ENCODE measurements at regions not wholly inside any gene's neighbourhood (a gene's known extent, or its start where the extent isn't known, plus 50 kb on each side); places are given as distances from the start of the nearest gene placed in this dataset.
A peak's percentile ranks its signal among the peaks of the same experiment; 100 is the strongest.
"Not testable (repeated sequence)": the region's sequence is repeated elsewhere in the genome, so short reads cannot be mapped to it uniquely, and the experiment has no call there.

DNA sequence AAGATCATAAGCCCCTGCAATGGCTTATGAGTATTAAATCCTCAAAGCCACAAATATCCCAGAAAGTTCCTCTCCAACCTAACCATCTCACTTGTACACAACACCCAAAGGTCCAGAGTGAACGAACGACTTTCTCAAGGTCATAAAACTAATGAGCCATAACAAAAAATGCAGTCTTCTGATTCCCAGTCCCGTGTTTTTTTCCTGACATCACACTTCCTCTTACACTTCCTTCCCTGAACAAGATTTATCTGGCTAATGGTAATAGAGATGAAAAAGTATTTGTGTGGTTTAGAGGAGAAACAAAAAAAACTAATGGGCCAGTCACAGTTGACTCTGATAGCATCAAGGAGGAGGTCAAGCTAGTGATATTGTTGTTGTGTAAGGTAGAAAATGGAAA lies 99.5 kb upstream of the KLHL13 start:
- no peak for DNase-seq

DNA sequence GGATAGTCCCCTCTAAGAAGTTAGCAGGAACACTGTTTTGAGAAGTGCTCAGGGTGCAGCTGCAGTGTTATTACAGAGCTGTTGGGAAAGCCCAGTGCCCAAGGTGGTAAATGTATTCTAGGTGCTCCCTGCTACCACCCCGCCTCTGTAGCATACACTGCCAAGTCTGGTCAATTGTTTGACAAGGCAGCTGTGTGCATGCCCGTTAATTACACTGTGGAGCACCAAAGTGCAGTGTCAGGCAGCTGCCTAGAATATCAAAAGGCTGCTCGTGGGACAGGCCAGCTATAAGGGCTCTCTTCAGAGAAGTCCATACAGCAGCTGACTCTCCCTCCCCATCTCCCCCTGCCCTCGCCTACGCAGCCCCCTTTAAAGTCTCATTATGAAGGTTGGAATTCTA lies 99.9 kb upstream of the KLHL13 start:
- no peak for DNase-seq

DNA sequence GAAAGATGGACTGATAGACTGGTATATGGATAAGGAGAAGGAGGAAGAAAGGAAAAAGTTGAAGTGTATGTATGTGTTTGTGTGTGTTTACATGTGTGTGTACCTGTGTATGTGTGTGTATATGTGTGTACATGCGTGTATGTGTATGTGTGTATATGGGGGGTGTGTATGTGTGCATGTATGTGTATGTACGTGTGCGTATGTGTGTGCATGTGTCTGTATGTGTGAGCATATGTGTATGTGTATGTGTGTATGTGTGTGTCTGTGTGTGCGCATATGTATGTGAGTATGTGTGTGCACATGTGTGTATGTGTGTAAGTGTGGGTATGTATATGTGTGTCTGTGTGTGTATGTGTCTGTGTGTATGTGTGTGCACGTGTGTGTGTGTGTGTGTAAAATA lies 101.5 kb upstream of the KLHL13 start:
- no peak for DNase-seq

DNA sequence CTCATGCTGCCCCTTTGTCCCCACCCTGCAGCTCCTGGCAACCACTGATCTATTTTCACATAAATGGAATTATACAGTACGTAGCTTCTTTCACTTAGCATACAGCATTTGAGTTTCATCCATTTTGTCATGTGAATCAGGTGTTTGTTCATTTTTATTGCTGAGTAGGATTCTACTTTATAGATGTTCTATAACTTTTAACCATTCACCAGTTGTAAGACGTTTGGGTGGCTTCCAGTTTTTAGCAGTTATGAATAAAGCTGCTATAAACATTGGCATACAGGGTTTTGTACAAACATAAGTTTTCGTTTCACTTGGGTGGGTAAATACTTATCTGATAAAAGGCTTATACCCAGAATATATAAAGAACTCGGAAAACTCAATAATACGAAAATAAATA lies 102.3 kb upstream of the KLHL13 start:
- no peak for DNase-seq

DNA sequence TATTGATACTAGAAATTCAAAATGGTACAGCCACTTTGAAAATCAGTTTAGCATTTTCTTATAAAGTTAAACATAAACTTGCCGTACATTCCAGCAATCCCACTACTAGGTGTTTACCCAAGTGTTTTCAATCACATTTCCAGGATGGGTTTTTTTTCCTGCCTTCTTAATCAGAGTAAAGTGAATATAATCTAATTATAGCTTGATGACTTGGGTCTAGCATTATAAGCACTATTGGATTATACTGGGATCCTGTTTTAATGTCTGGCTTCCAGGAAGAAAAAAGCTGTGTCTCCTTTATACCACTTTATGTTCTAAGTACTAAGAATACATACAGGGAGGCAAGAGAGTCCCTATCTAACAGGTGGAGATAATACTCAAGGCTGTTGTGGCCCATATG lies 103.3 kb upstream of the KLHL13 start:
- DNase-seq, result no peak

DNA sequence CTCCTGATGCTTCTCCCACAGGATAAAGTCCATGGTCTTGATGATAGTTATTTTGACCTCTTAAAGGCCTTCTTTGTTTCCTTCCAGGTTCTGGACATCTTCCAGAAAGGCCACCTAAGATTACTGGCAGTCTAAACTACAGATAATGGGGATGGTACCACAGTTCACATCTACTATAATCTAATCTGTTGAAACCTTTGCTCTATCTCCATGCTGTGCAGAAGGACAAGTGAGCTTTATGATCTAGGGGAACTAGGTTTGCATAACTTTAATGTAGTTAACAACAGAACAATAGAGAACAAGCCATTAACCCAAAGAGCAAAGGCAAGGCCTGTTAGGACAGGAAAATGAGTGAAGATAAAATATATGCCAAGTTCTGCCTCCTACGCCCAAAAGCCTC lies 103.9 kb upstream of the KLHL13 start:
- no peak for DNase-seq

DNA sequence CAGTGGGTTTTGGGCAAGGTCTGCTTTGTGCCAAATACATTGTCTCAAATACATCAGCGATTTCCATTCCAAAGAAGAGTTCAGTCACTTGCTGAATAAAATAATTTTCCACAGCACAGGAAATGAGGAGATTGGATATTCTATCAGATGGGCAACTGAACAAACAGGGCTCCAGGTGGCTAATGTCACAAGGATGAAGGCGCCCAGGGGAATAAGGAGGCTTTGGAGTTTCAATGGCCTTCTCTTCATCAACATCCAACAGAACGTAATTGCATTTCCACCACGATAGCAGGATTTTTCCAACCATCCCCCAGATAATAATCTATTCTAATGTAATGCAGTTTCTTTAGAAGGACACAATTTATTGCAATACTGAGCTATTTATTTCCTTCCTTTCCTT lies 104.7 kb upstream of the KLHL13 start:
- DNase-seq, result no peak

DNA sequence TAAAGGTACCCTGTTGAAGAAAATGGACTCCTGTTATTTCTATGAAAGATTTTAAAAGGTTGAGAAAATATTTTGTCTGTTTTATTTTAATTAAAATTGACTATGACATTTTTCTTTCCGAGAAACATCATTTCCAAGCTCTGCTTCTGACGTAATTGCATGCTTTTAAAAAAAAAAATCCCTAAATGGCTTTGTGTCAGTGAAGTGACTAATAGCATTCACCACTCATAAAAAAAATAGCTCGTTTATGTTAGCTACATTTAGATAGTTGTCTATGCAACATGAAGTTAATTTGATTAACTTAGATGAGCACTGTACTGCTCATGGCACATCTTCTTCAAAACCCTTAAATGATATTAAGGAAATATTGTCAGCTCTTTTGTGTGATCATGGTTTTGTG lies 105.1 kb upstream of the KLHL13 start:
- DNase-seq, result no peak

DNA sequence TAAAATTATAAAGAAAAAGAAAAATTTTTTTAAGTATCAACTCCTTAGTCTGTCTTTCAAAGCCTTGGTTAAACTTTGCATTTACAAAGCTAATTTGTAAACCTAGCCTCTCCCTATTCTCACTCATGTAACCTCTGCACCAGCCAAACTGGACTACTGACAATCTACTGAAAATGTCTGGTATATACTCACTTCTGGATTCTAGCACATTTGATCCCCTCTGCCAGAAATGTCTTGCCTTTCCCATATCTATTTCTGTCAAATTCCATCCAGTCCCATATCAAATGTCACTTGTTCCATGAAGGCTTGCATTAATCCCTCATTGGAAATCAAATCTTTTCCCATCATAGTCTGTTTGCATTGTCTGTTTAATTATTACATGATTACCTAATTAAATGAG lies 105.8 kb upstream of the KLHL13 start:
- no peak for DNase-seq

DNA sequence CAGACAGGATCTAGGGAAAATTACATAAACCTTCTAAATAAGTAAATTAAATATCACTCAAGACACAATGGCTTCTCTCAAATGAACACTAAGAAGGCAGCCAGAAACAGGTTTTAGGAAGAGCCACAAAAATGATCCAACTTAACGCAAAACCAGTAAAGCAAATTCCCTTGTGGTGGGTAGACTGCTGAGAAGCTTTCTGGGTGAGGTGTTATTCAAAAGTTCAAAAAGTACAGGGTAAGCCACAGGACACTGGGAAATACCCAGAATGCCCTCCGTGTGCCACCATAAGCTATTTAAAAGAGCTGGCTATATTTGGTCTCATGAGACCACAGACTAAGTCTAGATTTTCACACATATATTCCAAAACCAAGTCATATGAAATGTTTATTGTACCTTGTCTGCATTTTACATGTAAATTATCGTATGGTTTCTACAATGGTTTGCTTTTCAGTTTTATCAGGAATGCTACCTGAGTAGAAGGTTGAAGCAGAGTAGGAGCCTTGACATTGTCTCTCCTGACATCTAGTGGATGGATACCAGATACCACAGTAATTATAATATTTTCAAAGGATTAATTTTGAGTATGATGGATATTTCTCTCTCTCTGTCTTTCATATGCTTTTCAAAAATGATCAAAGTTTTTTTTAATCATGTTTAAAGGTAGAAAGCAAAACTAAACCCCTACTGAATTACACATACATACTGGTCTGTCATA lies 109.3 kb upstream of the KLHL13 start:
- DNase-seq, result no peak

DNA sequence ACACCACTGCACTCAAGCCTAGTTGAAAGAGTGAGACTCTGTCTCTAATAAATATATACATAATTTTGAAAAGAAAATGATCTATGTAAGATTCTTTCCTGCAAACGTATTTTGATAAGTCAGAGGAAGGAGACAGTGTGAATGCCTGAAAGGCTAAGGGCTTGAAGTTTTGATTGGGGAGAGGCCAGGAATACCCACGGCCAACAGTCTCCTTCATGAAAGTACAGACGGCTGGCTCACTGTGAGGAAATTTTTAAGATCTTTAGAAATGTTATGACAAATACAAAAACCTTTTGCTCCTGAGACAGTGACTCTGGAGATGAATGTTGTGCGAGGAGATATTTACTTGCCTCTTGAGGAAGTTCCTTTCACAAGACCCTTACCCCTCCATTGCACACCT lies 111.4 kb upstream of the KLHL13 start:
- DNase-seq, result no peak

DNA sequence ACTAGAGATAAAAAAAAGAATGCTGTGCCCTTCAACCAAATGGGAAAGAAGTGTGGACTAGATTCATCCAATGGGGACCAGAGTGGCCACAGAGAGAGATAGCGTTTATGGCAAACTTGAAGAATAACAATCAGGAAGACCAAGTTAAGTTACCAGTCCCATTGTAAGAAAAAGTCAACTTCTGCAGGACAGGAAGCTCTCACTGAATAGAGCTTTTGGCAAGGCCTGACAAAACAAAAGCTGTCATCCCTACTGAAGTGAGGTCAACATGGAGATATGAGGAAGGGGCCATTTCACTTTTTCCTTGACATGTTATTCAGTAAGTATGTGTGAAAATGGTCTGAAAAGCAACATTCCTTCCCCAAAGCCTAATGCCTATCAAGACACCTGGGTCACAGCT lies 111.8 kb upstream of the KLHL13 start:
- no peak for DNase-seq

DNA sequence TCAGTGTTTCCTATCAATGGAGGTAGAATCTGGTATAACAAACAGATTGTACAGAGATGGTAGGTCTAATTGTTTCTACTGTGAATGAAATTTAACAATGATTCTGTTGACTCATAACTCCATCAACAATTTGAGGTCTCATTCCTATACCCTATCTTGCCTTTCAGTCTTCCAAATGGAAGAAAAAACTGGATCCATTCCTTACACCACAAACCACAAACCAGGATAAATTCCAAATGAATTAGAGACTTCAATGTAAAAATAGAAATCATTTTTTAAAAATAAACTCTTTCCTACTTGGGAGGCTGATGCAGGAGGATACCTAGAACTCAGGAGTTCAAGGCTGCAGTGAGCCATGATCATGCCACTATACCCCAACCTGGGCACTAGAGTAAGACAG lies 114.4 kb upstream of the WDR44 start:
- no peak for DNase-seq

DNA sequence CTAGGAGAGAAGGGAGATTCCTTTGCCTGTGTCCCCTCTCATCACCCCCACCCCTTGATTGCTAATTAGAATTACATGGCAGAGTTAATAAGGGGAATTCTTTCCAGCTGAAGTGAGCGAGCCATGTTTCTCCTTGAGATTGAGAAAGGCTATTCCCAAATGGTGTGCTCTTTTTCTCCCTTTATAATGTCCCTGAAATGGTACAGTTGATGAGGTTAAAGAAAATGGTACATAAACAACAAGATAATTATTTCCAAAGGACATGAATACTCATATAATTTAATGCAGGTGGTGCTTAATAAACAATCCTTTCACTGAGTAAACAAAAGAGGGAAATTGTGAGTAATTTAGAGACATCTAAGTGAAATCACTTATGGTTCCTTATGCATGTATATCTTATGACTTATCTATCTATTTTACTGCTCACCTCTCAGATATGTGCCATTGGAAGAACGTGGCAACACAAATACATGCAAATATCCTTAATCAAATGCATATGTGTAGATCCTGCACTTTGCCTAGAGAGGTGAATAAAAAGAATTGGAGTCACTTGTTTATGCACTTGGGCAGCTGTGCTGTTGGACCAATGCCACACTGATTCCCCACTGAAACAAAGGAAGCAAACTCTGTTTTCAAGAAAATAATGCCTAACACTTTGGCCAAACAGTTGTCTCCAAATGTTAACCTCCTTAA lies 106.6 kb upstream of the WDR44 start:
- no peak for DNase-seq

DNA sequence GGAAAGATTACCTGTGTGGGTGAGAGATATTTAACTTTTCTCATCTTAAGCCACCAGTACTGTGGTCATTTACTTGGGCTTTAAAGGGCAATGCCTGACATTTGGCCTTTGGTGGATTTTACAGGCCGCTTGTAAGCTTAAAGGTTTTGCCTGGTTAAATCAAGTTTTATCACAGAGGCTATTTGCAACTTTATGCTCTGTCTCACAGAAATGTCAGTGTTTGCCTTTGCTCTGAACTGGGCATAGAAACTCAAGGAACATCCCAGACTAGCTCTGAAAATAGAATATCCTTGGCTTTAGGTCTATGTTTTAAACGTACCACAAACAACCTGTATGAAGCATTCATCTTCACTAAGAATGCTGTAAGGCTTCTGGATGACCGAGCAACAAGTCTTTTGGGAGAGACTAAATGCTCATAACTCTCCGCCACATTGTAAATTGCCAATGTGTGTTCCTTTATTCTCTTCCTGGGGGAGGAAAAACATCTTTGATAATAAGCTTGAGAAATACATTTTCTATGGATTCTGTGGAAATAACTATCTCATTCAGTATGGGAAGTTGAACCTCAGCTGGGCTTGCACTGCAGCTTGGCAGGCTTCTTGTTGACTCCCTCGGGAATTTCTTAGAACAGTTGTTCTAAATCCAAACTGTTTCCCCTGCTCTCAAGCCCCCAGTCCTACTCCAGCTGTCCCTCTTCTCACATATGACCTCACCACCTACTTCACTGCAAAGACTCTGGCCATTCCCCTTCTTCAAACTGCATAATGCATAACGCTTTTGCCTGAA lies 105.8 kb upstream of the WDR44 start:
- no peak for DNase-seq

DNA sequence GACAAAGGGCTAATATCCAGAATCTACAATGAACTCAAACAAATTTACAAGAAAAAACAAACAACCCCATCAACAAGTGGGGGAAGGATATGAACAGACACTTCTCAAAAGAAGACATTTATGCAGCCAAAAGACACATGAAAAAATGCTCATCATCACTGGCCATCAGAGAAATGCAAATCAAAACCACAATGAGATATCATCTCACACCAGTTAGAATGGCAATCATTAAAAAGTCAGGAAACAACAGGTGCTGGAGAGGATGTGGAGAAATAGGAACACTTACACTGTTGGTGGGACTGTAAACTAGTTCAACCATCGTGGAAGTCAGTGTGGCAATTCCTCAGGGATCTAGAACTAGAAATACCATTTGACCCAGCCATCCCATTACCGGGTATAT lies 98.9 kb upstream of the WDR44 start:
- DNase-seq, result not testable (repeated sequence)

DNA sequence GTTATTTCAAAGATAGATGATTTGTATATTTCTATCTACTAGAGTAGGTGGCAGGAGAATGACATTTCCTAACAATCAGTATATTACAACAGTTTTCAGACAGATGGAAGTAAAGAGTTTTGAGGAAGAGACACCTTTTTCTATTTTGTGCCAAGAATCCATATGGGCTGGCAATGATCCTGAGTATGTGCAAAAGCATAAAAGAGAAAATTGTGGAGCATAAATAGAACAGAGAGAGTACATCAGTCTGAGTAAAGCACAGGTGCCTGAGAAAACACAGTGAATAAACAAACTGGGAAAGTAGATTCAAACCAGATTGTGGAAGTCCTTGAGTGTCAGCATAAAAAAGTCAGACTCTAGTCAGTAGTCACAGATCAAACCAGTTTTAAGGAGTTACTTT lies 96.8 kb upstream of the WDR44 start:
- no peak for DNase-seq

DNA sequence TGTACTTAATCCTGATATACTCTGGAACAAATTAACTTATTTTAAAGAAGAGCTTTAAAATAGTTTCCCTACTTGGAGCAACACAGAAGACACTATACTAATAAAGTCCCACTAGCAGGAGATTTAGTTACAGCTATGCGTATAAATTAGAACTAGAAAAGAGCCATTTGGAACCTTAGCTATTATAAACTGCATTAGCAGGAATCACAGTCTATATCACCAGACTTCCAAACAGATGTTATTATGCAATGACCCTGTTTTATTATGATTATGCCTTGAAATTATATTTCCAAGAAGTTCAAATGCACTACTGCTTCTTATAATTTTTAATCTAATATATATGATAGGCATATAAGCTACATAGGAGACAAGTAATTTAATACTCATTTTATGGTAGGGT lies 95.5 kb upstream of the WDR44 start:
- DNase-seq, result no peak

DNA sequence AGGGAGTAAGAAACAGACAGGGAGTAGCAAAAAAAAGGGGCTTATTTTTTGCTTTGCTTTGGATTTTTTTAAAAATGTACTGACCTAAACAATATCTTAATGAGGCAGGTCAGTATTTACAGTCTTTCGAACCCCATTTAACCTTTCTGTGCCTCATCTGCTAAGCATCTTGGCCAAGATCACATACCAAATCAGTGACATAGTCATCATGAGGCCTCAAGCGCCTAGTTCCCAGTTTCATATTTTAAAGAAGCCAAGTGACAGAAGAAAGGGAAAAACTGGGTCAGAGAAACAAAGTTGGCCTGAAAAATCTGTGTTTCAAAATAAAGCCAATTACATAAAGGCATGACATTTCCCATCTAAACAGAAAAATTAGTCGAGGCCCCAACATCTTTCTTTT lies 94.6 kb upstream of the WDR44 start:
- no peak for DNase-seq

DNA sequence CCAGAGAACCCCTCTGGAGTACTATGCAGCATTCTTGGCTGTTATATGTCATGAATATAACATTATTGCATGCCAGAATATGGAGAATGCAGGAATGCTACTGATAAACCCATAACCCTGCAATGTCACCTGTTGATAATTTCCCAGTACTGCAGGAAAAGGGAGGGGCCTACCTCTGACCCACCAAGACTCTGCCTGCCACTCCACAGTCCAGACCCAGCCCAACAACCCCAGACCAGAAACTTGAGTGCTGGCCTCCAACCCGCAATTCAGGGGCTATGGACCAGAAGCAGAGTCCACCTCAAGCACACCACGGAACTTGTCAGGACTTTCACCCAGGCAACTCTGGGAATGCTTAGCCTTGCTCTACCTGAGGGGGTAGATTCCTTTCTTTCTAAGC lies 92.9 kb upstream of the WDR44 start:
- DNase-seq, result no peak

DNA sequence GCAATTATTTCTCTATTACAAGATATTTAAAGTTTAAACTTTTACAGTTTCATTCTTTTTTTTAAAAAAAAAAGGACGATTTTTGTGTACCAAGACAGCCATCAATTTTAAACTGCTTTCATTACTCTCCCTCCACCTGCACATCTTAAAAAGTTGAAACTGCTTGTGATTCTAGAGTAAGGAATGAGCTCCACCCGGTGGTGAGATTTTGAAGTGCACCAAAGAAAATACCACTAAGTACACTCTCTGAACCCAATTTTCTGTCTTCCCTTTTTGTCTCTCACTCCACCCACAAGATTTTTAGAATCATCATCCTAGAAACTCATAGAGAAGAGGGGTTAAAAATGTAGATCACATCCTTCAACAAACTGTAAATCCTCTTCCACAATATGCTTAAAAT lies 91.3 kb upstream of the WDR44 start:
- peak; percentile 13 for DNase-seq

DNA sequence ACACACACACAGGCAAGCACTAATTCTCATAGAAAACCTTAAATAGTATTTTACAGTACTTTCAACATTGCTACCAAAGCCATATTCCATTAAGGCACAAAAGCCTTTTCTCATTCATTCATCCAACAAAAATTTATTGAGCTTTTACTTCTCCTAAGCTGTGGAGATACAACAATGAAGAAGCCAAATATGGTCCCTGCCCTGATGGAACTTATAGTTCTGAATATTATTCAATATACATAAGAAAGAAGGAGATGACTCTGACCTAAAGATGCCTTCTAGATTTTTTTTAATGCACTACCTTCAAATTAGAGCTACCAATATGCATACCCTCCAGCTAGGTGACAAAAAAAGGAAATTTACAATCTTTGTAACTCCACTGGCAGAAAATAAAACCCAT lies 90.0 kb upstream of the WDR44 start:
- no peak for DNase-seq

DNA sequence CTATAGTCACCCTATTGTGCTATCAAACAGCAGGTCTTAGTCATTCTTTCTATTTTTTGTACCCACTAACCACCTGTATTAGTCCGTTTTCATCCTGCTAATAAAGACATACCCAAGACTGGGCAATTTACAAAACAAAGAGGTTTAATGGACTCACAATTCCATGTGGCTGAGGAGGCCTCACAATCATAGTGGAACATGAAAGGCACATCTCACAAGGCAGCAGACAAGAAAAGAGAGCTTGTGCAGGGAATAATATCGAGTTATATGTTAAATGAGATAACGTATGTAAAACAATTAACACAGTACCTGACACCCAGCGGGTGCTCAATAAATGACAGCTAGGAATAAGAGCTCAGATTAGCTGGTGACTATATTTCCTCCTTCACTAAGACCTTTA lies 88.1 kb upstream of the WDR44 start:
- no peak for DNase-seq

DNA sequence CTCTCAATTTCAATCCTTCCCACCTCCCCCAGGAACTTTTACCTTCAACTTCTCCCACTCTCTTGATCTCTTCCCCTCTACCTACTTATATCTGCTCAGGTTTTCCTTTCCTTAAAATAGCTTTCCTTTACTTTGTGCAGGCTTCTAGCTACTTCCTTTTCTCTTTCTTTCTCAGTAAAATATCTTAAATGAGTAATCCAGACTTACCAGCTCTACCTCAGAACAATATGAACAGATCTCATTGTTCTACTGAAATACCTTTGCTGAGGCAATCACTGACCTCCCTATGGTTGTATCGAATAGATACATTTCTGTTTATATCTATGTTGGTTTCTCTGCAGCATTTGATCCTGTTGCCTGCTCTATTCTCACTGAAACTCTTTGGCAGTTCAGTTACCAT lies 86.7 kb upstream of the WDR44 start:
- no peak for DNase-seq

Measured in activated naive CD4-positive, alpha-beta T cell treated with anti-CD3 and anti-CD28 coated beads, Interleukin-2, amount 50 U/mL, for 16 hours (primary cell).